ENCODE measurements at regions not wholly inside any gene's neighbourhood (a gene's known extent, or its start where the extent isn't known, plus 50 kb on each side); places are given as distances from the start of the nearest gene placed in this dataset.
"Not testable (repeated sequence)": the region's sequence is repeated elsewhere in the genome, so short reads cannot be mapped to it uniquely, and the experiment has no call there.

- no peak overlapping the region for H3K4me3 ChIP-seq (replicated peaks in 1 of 2; ENCODE audit: low read depth in 2 of 2, low read length in 2 of 2)
- TF ChIP-seq CTCF (IDR thresholded peaks at IDR 0.05; ENCODE audit: low read depth, low read length): no peak
- no peak for DNase-seq (ENCODE audit: low read depth in 2 of 2)
These were observed 123.6 kb upstream of the SRSF6 start for GRCh38 chr20:43334080-43334479.

GRCh38 chr20:43331906-43332305 lies 125.8 kb upstream of the SRSF6 start:
- H3K4me3 ChIP-seq (replicated peaks in 1 of 2; ENCODE audit: low read depth in 2 of 2, low read length in 2 of 2): no peak overlapping the region
- DNase-seq (ENCODE audit: low read depth in 2 of 2): no peak
- no peak for TF ChIP-seq CTCF (IDR thresholded peaks at IDR 0.05; ENCODE audit: low read depth, low read length)

GRCh38 chr20:43328697-43329096 lies 129.0 kb upstream of the SRSF6 start:
- H3K4me3 ChIP-seq (replicated peaks in 1 of 2; ENCODE audit: low read depth in 2 of 2, low read length in 2 of 2): no peak overlapping the region
- no peak for TF ChIP-seq CTCF (IDR thresholded peaks at IDR 0.05; ENCODE audit: low read depth, low read length)
- no peak for DNase-seq (ENCODE audit: low read depth in 2 of 2)

- DNase-seq (ENCODE audit: low read depth in 2 of 2); H3K4me3 ChIP-seq (replicated peaks in 1 of 2; ENCODE audit: low read depth in 2 of 2, low read length in 2 of 2): not testable (repeated sequence)
These were observed 130.5 kb upstream of the SRSF6 start for GRCh38 chr20:43327234-43327633.

- no peak overlapping the region for H3K4me3 ChIP-seq (replicated peaks in 1 of 2; ENCODE audit: low read depth in 2 of 2, low read length in 2 of 2)
- no peak for TF ChIP-seq CTCF (IDR thresholded peaks at IDR 0.05; ENCODE audit: low read depth, low read length)
- DNase-seq (ENCODE audit: low read depth in 2 of 2): no peak
These were observed 131.8 kb upstream of the SRSF6 start for GRCh38 chr20:43325926-43326325.

GRCh38 chr20:43323592-43323991 lies 133.9 kb upstream of the PTPRT start:
- no peak overlapping the region for H3K4me3 ChIP-seq (replicated peaks in 1 of 2; ENCODE audit: low read depth in 2 of 2, low read length in 2 of 2)
- TF ChIP-seq CTCF (IDR thresholded peaks at IDR 0.05; ENCODE audit: low read depth, low read length): no peak
- no peak for DNase-seq (ENCODE audit: low read depth in 2 of 2)

- peak; percentile 3 to 43 for DNase-seq (ENCODE audit: low read depth in 2 of 2)
- no peak overlapping the region for H3K4me3 ChIP-seq (replicated peaks in 1 of 2; ENCODE audit: low read depth in 2 of 2, low read length in 2 of 2)
- TF ChIP-seq CTCF (IDR thresholded peaks at IDR 0.05; ENCODE audit: low read depth, low read length): no peak
These were observed 133.1 kb upstream of the PTPRT start for GRCh38 chr20:43322851-43323250.
